ENCODE measurements at regions not wholly inside any gene's neighbourhood (a gene's known extent, or its start where the extent isn't known, plus 50 kb on each side); places are given as distances from the start of the nearest gene placed in this dataset.
"Not testable (repeated sequence)": the region's sequence is repeated elsewhere in the genome, so short reads cannot be mapped to it uniquely, and the experiment has no call there.

DNA sequence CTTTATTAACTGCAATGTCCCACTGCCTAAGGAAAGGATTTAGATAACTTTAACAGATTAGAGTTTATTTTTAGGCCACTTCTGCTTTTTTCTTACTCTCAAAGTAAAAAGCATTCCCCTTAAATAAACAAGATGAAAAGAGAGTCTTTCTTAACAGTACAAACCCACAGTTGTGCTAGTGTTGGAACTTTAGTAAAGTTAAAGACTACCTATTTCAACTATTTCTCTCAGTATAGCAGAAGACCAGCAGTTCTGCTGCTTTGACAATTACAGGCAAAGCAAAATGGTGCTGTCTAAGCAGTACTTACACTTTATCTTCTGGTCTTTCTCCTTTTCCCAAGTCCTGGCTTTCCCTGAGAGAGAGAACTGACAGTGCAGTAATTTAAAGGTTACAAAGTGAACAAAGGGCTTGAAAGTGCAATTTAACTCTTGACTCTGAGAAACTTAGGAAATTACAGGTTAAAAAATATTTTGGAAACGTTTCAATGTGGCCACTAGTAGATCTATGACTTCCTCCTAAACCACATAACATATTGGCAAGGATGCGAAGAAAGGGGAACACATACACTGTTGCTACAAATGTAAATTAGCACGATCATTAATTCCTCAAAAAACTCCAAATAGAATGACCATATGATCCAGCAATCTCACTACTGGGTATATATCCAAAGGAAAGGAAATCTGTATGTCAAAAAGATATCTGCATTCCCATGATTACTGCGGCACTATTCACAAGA lies 135.4 kb upstream of the POGK start:
- no peak for DNase-seq

DNA sequence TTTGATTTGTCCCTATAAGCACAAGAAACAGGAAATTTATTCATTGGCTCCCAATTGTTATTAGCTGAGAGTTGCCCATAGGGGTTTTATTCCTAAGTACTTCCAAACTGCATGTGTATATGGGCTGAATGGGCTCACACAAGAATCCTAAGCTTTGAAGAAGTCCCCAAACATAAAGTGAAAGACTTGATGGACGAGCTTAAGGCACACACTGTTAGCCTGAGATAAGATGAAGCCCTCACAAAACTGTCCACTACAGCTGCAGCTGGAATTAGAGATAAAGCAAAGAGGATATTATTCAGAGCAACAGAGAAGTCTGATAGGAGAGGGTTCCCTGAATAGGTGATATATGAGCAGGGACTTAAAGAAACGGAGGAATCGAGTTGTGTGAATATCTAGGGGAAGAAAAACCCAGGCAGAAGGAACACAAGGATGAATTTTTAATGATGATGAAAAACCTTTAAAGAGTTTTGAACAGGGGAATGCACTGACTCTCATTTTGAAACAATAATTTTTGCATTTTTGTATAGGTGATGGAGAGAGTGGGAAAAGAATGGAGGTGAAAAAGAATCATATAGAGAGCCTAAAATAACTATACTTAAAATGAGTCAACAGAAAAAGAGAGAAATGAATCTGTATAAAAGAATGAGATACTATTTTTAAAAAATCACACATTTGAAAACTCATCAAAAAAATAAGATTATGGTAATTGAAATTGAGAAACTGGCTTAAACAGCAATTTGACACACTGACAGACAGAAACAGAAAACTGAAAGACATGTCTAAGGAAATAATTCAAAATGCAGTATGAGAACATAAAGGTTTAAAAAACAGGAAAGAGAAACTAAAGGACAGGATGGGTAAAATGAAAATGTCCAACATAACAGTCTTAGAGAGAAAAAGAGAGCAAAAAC lies 133.6 kb upstream of the POGK start:
- no peak for DNase-seq

DNA sequence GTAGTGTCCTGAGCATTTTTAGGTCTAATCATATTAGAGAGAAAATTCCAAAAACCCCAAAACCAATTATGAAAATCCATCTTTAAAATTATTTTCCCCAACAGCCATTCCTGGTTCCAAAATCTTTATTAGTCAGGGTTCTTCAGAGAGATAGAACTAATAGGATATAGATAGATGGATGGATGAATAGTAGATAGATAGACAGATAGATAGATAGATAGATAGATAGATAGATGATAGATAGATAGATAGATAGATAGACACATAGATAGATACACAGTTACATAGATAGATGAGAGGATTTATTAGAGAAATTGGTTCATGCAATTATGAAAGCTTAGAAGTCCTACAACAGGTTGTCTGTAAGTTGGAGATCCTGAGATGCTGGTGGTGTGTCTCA lies 122.7 kb upstream of the POGK start:
- DNase-seq = no peak

DNA sequence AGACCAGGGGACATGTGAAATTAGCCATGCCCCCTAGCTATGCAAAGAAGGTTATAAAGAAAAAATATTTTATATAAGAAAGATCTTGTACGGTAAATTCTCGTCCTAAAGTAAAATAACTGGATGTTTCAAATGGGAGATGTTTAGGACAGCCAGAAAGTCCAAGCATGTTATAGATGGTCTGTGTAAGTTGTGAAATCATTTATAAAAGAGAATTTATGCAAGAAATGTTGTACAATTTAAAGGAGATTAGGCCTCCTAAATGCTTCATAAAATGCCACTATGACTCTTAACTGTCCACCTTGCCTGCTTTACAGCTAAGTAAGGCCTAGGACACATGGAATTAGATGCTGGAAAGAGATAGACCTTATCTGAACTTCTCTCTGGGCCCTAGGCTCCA lies 118.1 kb upstream of the POGK start:
- DNase-seq = no peak

DNA sequence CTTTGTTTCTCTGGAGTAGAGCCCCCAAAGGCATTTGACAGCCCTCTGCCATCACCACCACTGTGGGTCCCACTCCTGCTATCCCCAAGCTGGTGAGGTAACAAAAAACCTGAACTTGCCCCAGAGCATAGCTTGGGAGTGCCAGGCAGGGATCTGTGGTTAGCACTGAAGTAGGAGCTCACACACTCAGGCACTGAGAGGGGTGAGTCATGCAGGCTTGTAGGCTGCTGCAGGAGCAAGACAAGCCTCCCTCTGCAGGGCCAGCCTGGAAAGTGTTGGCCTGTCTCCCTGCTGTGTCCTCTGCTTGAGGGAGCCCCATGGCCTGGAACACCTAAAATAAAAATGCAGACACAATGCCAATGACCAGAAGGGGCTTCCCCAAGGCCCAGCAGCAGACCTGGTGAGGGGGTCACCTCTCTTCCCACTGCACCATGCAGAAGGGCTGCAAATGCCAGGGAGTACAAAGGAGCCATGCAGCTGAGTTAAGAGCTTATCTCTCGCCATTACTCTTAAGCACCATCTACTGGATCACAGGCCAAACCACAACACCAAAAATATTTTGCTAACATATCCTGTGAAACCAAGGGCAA lies 108.9 kb upstream of the POGK start:
- no peak for DNase-seq

DNA sequence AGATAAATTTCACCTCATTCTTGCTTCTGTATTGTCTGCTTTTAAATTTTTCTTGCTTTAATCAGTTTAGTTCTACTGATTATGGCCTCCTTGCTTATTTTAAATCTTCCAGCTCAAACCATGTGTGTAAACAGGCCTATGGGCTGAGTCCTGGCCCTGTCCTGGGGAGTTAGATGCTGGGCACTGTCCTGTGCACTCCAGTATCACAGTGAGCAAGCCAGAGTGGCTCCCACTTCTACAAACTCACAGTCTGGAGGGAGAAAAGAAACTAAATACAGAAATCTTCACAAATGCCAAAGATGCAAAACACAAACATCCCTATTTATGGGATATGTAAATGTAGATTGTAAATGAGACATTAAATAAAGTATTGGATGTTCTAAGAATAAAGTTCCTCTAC lies 101.1 kb upstream of the POGK start:
- DNase-seq = no peak

DNA sequence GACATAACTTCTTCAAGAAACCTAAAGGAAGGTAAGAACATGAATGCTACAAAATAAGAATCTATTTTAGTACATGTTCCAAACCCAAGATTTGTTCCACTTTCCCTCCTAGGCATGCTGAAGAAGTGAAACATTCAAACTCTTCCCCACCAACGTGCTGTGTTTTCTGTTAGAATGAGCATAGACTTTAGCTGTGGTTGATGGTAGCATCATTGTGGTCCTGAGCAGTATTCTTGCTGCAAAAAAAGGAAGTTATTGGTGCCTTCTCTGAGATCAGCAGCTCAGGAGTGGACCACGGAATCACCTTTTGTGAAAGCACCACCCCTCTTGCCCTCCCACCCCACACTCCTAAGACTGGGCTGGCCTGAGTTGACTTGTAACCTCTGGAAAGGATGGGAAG lies 100.4 kb upstream of the POGK start:
- DNase-seq = no peak

DNA sequence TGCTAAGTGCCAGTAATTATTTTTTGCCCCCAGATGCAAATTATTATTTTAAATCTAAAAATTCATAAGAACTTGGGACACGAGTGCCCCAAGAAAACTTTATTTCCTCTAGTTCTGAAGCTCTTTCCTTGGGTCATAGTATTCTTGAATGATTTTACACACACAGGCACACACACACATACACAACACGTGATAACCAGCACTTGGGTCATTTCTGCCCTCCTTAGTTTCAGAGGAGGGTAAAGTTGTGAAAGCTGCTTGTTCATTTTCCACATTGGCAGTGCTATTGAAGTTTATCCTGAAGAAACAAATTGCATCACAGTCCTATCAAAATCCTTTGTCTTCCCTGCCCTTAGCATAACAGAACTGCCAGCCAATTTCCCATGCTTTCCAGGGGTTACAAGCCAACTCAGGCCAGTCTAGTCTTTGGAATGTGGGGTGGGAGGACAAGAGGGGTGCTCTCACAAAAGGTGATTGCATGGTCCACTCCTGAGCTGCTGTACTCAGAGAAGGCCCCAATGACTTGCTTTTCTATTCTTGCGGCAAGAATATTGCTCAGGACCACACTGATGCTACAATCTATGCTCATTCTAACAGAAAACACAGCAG lies 98.5 kb upstream of the POGK start:
- DNase-seq = no peak

DNA sequence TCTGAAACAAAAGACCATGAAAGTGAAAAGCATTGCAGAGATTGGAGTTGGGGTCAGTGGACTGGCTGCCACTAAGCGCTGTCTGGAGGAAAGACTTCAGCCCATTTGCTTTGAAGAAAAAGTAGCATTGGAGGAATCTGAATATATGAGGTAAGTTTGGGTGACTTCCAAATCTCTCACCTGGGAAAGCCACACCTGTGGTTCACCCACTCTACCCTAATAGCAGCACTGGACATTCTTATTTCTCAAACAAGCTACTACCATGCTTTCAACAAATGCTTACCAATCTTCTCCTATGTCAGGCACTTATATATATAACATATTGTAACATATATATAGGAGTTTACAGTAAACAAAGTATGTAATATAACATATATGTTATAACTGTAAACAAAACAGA lies 76.0 kb upstream of the POGK start:
- DNase-seq = no peak

DNA sequence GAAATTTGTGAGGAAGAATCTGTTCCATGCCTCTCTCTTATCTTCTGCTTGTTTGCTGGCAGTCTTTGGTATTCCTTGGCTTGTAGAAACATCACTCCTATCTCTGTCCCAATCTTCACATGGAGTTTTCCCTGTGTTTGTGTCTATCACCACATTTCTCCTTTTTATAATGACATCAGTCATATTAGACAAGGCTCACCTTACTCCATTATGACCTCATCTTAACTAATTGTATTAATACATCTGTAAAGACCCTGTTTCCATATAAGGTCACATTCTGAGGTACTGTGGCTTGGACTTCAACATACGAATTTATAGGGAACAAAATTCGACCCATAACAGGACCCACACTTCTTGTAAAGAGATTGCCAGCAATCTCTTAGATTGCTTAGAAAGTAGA lies 72.3 kb upstream of the POGK start:
- no peak for DNase-seq

DNA sequence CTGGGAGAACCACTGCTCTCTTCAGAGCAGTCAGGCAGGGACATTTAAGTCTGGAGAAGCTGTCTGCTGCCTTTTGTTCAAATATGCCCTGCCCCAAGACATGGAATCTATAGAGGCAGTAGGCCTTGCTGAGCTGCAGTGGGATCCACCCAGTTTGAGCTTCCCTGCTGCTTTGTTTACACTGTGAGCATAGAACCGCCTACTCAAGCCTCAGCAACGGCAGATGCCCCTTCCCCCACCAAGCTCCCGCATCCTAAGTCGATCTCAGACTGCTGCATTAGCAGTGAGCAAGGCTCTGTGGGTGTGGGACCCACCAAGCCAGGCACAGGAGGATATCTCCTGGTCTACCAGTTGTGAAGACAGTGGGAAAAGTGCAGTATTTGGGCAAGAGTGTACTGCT lies 54.6 kb upstream of the POGK start:
- DNase-seq = not testable (repeated sequence)

DNA sequence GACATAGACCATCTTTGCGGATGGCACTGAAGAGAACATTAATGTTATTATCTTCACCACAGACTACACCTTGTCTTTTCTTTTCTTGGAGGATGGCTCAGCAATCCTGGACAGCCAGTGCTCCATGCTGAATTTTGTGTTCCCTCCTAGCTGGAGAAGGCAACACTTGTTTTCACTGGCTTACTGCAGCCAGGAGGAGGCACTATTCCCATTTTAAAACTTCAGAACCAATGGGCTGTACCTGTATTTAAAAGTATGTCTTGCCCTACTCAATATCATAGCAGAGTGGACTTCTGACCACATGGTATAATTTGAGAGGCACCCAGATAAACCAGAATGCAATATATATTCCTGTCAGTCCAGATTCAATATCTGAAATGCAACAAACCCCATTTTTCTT lies 53.3 kb upstream of the POGK start:
- no peak for DNase-seq

DNA sequence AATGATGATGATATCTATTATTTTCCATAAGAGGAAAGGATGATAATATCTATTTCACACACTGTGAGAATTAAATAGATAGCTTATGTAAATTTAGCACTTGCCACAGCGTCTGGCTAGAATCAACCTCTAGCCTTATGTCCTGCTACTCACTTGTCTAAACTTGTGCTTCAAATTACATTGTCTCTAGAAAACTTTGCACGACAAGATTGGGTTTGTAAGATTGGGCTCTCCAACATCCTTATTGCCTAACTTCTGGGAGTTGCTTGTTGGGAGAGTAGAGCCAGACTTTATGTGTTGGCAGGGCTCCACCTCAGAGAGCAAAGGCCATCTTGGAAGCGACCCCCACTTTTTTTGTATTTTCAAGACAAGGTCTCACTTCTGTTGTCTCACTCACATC lies 50.0 kb upstream of the POGK start:
- DNase-seq = no peak
